22Rv1 (cell line): ENCODE measurements at regions not wholly inside any gene's neighbourhood (a gene's known extent, or its start where the extent isn't known, plus 50 kb on each side); places are given as distances from the start of the nearest gene placed in this dataset.

Experiments used
- H3K27ac ChIP-seq: fragments of 450-650 bp; 2 replicates; pipeline ENCODE4 v1.5.1; 2017
- ZFX ChIP-seq: fragments of 450-650 bp; IDR thresholded peaks from 2 replicates; pipeline ENCODE4 v1.6.1; 2017; ENCODE audit warnings: antibody characterized with exemption, borderline replicate concordance
- TF ChIP-seq, protein P1 (sequence below): fragments of 450-650 bp; IDR thresholded peaks from 2 replicates; pipeline ENCODE4 v1.5.1; 2017; ENCODE audit warnings: mild to moderate bottlenecking

DNA sequence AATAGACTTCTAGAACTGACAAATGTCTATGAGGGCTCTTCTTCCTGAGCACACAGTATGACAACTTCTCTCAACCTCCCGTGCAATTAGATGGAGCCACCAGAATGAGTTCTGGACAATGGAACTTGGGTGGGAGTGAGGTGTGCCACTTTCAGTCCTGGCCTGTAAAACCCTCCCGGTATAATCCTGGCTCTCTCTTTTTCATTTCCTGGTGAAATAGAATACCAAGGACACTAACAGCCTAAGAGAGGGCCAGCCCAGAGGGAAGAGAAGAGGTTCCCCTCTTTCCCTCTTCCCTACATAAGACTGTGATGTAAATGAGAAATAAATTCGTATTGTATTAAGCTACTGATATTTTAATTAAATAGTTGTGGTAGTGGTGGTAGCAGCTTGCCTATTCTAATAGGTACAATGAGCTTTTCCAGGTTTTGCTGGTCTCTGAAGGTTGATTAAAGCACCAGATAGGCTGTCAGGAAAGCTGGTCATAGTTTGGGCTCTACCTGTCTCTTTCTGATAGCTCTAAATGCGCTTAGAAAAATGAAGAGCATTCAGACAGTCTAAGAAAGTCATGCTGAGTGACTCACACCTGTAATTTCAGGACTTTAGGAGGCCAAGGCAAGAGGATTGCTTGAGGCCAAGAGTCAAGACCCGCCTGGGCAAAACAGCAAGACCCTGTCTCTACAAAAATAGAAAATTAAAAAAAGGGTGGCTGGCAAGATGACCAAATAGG lies 108.6 kb upstream of the ZNF644 start:
- no peak for TF ChIP-seq ZFX
- TF ChIP-seq, protein P1, sequence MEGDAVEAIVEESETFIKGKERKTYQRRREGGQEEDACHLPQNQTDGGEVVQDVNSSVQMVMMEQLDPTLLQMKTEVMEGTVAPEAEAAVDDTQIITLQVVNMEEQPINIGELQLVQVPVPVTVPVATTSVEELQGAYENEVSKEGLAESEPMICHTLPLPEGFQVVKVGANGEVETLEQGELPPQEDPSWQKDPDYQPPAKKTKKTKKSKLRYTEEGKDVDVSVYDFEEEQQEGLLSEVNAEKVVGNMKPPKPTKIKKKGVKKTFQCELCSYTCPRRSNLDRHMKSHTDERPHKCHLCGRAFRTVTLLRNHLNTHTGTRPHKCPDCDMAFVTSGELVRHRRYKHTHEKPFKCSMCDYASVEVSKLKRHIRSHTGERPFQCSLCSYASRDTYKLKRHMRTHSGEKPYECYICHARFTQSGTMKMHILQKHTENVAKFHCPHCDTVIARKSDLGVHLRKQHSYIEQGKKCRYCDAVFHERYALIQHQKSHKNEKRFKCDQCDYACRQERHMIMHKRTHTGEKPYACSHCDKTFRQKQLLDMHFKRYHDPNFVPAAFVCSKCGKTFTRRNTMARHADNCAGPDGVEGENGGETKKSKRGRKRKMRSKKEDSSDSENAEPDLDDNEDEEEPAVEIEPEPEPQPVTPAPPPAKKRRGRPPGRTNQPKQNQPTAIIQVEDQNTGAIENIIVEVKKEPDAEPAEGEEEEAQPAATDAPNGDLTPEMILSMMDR: no peak
- no peak overlapping the region for H3K27ac ChIP-seq

DNA sequence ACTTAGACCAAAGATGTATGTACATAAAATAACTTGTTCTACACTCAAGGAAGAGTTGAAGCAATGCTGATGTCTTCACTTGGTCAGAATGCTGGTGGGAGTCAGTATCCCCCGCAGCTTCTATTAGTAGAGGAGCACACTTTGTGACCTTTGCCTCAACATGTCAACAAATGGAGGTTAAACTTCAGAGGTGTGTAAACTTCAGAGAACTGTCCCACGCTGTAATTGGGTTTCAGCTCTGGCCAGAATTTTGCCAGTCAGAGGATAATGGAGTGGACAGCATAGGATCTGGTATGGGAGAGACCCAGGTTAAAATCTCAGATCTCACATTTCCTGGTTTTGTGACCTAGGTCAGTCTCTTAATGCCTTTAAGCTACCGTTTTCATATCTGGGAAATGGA lies 107.6 kb upstream of the ZNF644 start:
- H3K27ac ChIP-seq: no peak overlapping the region
- no peak for TF ChIP-seq ZFX
- TF ChIP-seq, protein P1: no peak

DNA sequence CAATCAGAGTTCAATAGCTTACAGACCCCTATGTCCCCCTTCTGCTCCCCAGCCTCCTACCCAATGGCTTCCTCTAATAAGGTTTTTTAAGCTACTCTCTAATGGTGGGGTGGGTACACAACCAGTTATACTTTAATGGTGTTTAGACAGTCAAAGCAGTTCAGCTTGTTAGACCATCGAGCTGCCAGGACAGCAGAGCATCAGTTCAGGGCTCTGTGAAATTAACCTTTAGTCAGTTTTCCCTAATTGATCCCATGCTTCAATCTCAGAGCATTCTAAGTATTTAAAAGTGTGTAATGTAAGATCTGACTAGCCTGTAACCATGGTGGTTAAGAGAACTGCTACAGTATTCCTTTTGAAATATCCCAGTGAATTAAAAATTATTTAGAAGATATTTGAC lies 107.2 kb upstream of the ZNF644 start:
- TF ChIP-seq, protein P1: no peak
- no peak for TF ChIP-seq ZFX
- H3K27ac ChIP-seq: no peak overlapping the region

DNA sequence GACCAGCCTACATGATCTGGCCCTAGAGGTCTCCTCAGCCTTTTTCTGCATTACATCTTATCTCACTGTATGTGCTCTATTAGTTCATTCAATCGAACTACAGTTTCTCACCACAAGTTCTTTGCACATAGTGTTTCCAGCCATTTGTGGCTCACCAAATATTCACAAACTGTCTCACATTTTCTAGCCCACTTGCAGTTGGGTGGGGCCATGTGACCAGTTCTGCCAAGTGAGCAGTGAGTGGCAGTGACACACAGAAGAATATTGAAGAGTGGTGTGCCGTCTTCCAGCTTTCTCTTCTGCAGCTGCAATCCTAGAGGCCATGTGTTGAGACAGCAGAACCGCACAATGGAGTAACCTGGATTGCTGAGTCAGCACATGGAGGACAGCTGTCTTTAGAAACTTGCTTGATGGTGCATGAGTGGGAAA lies 103.2 kb upstream of the ZNF644 start:
- no peak overlapping the region for H3K27ac ChIP-seq
- no peak for TF ChIP-seq ZFX
- TF ChIP-seq, protein P1: no peak

DNA sequence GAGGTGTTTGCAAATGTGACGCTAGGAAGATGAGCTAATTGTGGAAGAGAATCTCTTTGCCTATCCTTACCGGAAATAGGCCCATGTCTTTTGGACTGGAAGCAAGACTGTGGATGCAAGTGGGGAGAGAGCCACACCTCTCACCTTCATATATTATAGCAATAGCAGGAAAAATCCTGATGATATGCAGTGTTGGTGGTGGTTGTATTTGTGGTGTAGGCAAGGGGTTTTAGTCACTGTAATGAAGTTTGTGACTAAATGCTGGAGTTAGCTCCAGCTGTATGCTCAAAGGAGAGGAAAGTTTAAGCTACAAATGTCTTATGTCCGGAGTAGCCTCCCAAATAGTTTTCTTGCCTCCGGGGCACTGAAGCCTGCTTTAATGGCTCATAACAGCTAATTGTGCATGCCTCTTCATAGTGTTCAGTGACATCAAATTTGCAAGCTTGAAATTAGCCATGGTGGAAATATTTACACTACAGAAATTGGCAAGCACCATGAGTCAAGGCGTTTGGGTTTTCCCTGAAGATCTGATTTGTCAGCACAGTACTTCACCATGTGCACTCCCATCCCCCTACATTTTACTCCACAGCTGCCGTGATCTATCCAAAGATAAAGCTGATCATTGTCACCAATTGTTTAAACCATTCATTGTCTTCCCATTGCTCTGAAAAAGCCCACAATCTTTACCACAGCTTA lies 102.6 kb upstream of the ZNF644 start:
- H3K27ac ChIP-seq: no peak overlapping the region
- TF ChIP-seq, protein P1: no peak
- TF ChIP-seq ZFX: no peak

DNA sequence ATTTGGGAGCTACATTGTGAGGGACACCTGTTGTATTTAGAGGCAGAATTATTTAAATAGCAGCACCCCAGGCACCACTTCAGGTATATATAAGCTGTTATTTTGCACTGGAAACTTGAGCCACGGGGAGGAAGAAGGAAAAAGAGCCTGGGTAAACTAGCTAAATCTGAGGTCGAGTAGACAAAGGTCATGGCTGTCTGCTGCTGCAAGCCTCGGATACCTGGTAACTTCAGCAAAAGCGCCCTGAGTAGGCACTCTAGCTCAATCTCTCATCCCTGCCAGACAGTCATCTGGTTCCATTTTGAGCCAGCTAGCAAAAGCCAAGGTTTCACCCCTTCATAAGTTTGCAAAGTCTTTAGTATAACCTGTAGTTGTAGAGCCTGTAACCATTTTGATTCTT lies 101.9 kb upstream of the ZNF644 start:
- H3K27ac ChIP-seq: no peak overlapping the region
- TF ChIP-seq, protein P1: no peak
- TF ChIP-seq ZFX: no peak

DNA sequence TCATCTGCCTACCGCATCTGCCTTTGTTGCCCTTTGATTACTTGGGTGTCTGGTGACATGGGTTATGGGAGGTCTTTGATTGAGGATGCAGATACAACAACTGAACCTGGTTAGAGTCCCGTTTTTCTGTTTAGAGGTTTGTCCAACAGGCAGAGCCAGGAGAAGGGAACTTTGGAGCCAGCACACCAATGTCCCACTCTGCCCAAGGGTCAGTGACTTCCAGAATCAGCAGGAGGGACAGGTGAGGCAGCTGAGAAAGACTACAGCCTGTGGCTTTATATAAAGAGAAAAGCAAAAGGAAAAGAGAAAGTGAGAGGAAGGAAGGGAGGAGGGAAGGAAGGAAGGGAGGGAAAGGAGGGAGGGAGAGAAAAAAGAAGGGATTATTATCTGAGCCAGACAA lies 101.5 kb upstream of the ZNF644 start:
- no peak overlapping the region for H3K27ac ChIP-seq
- no peak for TF ChIP-seq ZFX
- TF ChIP-seq, protein P1: no peak
